Stimulated activated CD4-positive, alpha-beta T cell treated with anti-CD3 and anti-CD28 coated beads, Interleukin-2, amount 100 ng/mL, for 48 hours (primary cell): ENCODE measurements at regions not wholly inside any gene's neighbourhood (a gene's known extent, or its start where the extent isn't known, plus 50 kb on each side); places are given as distances from the start of the nearest gene placed in this dataset.

ENCODE experiments used
- DNase-seq, 2 donors: peaks; one replicate each; pipeline ENCODE4 v3.0.0-alpha.2; 2020

GRCh38 chr16:86632206-86632605 is 53.9 kb downstream of the FOXL1 start:
- DNase-seq, result no peak

DNA sequence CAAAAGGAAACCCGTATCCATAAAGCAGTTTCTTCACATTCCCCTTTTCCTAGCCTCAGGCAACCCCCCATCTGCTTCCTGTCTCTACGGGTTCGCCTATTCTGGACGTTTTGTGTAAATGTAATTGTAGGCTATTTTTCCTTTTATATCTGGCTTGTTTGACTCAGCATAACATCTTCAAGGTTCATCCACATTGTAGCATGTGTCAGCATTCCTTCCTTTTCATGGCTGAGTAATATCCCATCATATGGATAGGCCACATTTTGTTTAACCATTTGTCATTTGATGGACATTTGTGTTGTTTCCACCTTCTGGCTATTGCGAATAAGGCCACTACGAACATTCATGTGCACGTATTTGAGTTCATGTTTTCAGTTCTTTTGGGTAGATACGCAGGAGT is 54.6 kb downstream of the FOXL1 start:
- no peak for DNase-seq

DNA sequence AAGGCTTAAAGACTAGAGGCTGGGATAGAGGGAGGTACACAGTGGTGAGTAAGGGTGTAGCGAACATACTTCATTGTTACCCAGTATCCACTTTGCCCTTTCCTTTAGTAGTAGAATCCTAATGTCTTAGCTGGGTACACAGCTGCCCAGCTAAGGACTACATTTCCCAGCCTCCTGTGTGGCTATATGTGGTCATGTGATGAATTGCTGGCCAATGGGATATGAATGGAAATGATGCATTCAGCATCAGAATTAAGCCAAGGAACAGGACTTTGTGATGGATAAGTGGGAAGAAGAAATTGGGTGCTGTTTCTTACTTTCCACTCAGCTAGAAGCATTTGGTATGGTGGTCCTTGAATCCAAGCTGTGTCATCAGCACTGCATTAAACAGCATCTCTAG is 55.9 kb downstream of the FOXL1 start:
- DNase-seq, result no peak

- no peak for DNase-seq
Observed at GRCh38 chr16:86635176-86635876, 57.0 kb downstream of the FOXL1 start.

DNA sequence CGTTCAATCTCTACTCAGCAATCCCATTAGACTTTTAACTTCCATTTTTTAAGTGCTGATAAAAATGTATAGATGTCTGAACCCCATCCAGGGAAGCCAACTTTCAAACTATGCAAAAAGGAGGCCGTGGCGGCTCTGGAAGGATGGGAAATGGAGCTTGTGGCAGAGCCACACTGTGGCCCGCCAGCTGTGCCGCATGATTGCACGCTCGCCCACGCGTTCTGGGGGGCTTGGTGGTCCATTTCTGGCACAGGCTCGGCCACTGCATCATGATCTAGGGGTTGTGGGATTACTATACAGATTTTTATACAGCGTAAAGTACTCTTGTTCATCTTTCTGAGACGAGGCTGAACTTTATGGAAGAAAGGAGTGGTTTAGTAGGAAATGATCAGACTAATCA is 57.6 kb downstream of the FOXL1 start:
- no peak for DNase-seq

DNA sequence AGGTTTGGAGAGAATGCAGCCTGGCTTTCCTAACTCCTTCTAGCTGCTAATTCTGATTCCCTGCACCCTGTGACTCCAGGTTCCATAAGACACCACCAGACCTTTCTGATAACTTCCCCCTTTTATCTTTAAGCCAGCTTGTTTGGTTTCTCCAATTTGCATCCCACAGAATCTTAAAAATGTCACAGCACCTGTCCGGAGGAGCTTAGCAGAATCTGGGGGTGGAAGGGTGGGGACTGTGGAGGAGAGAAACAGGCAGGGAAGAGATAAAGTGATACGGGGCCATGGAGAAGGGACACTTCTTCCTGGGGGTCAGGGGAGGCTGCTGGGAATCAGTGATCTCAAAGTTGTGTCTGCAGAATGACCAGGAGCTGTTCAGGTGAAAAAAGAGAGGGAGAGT is 59.4 kb downstream of the FOXL1 start:
- no peak for DNase-seq

- DNase-seq, result no peak
Observed at GRCh38 chr16:86638642-86639041, 60.3 kb downstream of the FOXL1 start.

- no peak for DNase-seq
Observed at GRCh38 chr16:86639354-86639753, 61.0 kb downstream of the FOXL1 start.

DNA sequence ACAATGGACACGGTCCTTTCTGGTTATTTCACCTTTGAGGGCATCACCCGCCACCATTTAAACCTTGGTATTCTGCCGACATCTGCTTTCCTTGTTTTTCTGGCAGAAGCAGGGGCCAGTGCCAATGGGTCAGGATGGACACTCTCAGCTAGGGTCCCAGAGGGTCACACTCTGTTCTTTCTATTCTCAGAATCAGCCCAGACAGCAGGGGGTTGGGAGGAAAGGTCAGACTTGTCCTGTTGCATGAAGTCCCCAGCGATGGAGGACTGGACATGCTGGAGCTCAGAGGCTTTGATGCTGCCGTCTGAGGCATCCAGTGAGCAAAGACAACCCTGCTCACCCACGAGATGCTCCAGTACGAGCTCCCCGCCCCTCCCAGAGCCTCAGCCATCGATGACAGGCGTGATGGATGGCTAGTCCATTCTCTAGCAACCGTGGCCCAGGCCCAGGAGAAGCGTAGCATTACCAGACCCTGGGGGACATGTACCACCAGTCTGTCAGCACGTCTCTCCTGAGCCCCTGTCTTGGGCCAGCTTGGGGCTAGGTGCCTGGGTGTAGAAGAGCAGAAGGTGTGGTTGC is 62.0 kb downstream of the FOXL1 start:
- DNase-seq, result no peak

DNA sequence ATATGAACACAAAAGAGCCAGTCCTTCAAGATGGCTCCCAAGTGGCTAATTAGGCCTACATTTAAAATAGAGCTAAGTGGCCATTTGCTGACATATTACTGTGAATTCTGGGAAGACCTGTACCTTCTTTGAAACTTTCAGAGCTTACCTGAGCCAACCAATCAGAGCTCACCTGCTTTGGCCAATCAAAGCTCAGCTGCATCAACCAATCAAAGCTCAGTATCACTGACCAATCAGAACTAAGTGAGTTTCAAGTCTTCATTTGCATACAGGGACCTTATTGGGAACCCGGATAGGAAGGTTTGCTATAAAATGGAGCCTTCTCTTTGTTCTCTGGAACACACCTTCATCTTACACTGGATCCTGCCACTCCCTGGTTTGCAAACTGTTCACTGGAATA is 63.7 kb downstream of the FOXL1 start:
- no peak for DNase-seq

DNA sequence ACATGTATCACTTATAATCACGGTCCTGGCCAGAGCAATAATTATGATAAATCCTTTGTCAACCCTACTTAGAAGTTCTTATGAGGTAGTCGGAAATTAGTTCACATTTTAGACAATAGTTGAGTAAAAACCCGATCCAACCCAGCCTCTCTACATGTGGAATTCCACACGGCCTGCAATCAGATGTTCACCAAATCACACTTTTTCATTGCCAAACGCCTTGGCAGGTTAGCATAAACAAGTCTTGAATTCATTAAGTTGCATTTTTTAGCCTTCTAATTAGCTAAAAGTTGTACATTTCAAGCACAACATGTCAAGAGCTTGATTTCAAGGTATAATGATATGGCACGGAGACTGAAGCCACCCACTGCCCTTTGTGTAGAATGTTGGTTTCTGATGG is 65.3 kb downstream of the FOXL1 start:
- no peak for DNase-seq

DNA sequence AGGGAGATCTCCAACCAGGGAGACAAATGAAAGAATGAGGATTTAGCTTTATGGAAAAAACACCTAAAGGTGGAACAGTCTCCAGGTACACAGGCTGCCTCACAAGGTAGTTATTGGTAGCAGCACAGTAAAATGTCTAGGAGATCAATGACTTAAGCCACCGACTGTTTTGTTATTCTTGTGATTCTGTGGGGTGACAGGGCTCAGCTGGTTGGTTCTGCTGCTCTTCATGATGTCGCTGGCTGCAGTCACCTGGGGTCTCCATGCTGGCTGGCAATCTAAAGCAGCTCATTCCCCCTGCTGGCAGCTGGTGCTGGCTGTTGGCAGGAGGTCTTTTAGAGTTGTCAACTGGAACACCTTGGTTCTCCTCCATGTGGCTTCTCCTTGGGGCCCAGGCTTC is 69.2 kb downstream of the FOXL1 start:
- DNase-seq, result no peak

- DNase-seq, result no peak
Observed at GRCh38 chr16:86649875-86650274, 71.5 kb downstream of the FOXL1 start.

GRCh38 chr16:86651013-86651627 is 72.8 kb downstream of the FOXL1 start:
- no peak for DNase-seq

DNA sequence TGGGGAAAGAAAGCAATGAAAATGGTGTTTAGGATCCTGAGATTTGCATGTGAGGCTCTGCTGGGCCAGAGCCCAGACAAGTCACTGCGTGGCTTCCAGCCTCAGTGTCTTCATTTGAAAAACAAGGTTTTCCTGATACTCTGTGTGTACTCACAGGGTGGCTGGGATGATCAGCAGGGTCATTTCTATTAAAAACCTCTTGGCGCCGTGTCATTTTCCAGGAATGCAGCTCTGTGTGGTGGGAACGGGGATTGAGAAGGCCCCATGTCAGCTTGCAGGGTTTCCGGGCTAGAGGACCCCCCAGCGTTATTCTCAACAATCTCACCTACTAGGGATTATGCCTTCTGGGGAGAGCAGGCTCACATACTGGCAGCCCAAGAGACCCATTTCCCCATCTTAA is 73.5 kb downstream of the FOXL1 start:
- no peak for DNase-seq

- no peak for DNase-seq
Observed at GRCh38 chr16:86653285-86654006, 75.1 kb downstream of the FOXL1 start.

DNA sequence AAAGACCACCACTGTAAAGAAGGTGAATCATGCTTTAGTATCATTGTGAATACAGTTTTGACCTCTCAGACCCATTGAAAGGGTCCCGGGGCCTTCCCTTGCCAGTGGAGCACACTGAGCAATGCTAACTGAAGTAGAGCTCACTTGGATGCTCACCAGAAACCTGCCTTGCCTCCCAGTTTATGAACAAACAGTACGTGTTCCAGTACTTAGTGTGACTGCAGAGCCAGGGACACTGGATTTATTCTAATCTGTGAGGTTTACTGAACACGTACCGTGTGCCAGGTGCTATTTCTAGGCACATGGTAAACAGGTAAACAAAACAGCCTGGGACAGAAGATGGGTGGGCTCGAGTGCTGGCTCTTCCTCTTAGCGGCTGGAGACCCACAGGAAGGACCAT is 79.6 kb downstream of the FOXL1 start:
- DNase-seq, result no peak

GRCh38 chr16:86660623-86661022 is 82.3 kb downstream of the FOXL1 start:
- DNase-seq, result no peak

DNA sequence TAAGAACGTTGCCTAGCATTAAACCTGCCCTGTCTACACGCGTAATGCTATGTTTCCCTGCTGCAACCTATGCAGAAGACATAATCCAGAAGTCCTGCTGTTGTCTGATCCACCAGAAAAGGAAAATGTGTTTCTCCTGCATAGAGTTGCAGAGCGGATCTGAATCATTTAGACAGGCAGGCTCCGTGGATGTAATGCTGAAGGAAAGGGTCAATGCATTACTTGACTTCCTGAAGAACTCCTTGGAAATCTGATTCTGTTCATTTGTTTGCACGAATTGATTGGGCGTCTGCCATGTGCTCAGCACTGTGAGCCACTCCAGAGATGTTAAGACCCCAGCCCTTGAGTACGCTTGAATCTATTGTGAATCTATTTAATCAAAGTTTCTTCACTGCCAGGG is 83.4 kb downstream of the FOXL1 start:
- DNase-seq, result no peak

DNA sequence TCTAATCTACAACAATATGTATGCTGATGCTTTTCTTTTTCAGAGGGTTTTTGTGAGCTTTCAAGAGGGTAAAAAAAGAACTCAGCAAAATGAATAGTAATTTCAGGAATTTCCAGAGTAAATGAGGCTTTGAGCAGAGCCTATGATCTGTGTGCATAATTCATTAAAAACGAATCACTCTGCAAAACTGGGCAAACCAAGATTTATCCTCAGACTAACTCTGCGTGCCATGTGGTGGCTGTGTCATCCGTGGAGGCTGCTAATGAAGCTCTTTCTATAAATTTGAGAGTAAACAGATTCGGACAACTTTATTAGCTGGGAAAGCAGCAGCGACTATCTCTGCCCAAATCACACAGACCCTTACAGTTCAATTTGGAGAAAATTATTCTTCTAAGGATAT is 83.8 kb downstream of the FOXL1 start:
- DNase-seq, result no peak

DNA sequence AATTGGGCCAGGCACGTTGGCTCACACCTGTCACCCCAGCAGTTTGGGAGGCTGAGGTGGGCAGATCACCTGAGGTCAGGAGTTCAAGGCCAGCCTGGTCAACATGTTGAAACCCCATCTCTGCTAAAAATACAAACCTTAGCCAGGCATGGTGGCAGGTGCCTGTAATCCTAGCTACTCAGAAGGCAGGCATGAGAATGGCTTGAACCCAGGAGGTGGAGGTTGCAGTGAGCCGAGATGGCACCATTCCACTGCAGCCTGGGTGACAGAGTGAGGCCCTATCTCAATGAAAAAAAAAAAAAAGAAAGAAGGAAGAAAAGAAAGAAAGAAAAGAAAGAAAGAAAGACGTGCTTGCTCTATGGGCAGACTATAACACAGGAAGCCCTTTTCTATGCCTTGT is 84.4 kb downstream of the FOXL1 start:
- no peak for DNase-seq

DNA sequence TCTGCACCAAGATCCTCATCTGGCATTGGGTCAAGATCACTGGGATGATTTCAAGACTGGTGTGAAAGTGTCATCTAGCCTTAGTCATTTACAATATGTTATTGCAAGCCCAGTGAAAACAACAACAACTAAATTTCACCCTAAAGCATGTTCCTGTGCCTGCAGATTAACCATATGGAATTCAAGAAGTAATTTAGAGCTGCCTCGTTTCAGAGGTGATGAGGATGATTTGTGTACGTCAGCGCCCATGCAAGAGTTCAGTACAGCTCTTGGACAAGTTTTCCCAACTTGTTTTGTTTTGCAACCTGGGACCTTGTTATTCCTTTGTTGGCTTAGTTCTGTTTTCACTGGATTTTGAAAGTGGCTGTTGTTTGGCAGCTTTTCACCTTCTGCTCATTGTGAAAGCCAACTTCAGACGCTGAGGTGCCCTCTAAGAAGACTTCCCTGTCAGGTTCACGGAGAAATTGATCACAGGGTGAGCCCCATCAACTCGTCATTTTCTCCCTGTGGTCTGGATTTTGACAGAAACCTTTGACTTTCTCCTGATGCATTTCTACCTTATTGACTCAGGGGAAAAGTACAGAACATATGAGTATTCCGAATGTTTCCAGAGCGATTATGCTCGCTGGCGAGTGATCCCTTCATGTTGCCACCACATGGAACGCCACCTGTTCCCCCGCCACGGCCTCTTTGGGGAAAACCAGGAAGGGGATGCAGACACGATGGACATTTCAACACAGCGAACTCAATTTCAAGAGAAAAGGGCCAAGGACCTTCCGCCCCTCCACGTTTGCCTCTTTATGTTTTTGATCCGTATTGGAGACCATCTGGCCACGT is 85.6 kb downstream of the FOXL1 start:
- peak in 1 of 2 donors; percentile 3 for DNase-seq
